Pancreas (tissue), 10 donors: ENCODE measurements at regions not wholly inside any gene's neighbourhood (a gene's known extent, or its start where the extent isn't known, plus 50 kb on each side); places are given as distances from the start of the nearest gene placed in this dataset.

Experiments
- ATAC-seq, 4 donors: fragments of 200-7000 bp; cut with Tn5 transposase; one replicate each; pipeline versions ENCODE4 v1.8.0 to v1.9.1; 2020; ENCODE audit warnings: mild to moderate bottlenecking in 4 of 4, moderate library complexity in 4 of 4
- DNase-seq, 6 donors: peaks; one replicate each; pipeline ENCODE4 v3.0.0-alpha.2; 2020
- FAIRE-seq: peaks from 2 replicates; lab custom pipeline; 2012; peaks lifted over from hg19 to GRCh38; lab: Jason Lieb, UNC
- H3K27ac ChIP-seq, 4 donors: fragments of 200-600 bp; sonication (generic); 1 replicate in 3 of 4; 2 replicates in 1 of 4; pipeline versions ENCODE4 v1.5.0 to v1.8.0; 2020
- H3K27me3 ChIP-seq, 4 donors: fragments of 200-600 bp; one replicate each; pipeline ENCODE4 v1.8.0; 2021
- H3K36me3 ChIP-seq, 3 donors: fragments of 200-600 bp; sonication (generic) in 1 of 3; one replicate each; pipeline versions ENCODE4 v1.5.0 to v1.8.0; 2020 to 2021
- H3K4me1 ChIP-seq, 3 donors: fragments of 200-600 bp; one replicate each; pipeline ENCODE4 v1.8.0; 2021
- H3K4me3 ChIP-seq, 4 donors: fragments of 200-600 bp; sonication (generic) in 2 of 4; one replicate each; pipeline versions ENCODE4 v1.5.0 to v1.8.0; 2020 to 2021
- H3K9me3 ChIP-seq, 4 donors: fragments of 200-600 bp; one replicate each; pipeline ENCODE4 v1.8.0; 2021
- CTCF ChIP-seq, 4 donors: fragments of 200-600 bp; sonication (generic) in 3 of 4; IDR thresholded peaks; one replicate each; pipeline versions ENCODE4 v1.5.0 to v1.8.0; 2021; ENCODE audit warnings: antibody characterized with exemption in 4 of 4
- WGBS, 2 donors: extraction: QIAGEN DNeasy Blood & Tissue Kit; methylation state at CpG; one replicate each; pipeline ENCODE4 v1.1.7; 2013; 5-methylcytosine and 5-hydroxymethylcytosine counted together
- intact Hi-C, 3 donors: fragments of 100-400 bp; cut with DNase I; formaldehyde crosslinking; loops; one replicate each; pipeline versions ENCODE4 v1.11.1 to v1.14.2; 2022
- donor health status: healthy with polysubstance abuse.
- donor health status: DM: no; HTN: no; CAD: no; lungs with moderate emphysema.
- donor health status: DM: no; HTN: no; CAD: no.
- donor health status: control.
- donor health status: control.
- donor health status: Bipolar disorder and iron deficiency.
- donor health status: DM: yes; HTN: yes; CAD: no.
- donor health status: DM: no; HTN: no; CAD: no.
- donor health status: DM: no; HTN: no; CAD: no.
- donor health status: DM: yes; HTN: yes; CAD: no.

- ATAC-seq (no peak), DNase-seq (no peak), FAIRE-seq (no peak)
- H3K27me3 ChIP-seq, result no peaks in the 10 kb centered on the region
- TF ChIP-seq CTCF (IDR thresholded peaks at IDR 0.05), result no peak
- no peak overlapping the region for H3K27ac ChIP-seq
- no peaks in the 10 kb centered on the region for H3K4me1 ChIP-seq
- intact Hi-C loops, result no loop called here
- H3K4me3 ChIP-seq, result no peak overlapping the region
- H3K36me3 ChIP-seq, result no peaks in the 10 kb centered on the region
- H3K9me3 ChIP-seq, result no peaks in the 10 kb centered on the region
- WGBS, 2 donors, result 49 to 73% methylated on average over 4 of the region's 4 CpGs
Measured at GRCh38 chr4:10273030-10273429, 156.4 kb upstream of the WDR1 start.

- FAIRE-seq, result no peak
- Histone ChIP-seq H3K36me3 (no peaks in the 10 kb centered on the region), H3K4me1 (no peaks in the 10 kb centered on the region), H3K27ac (no peak overlapping the region), H3K9me3 (no peaks in the 10 kb centered on the region), H3K4me3 (no peak overlapping the region), H3K27me3 (no peaks in the 10 kb centered on the region)
- ATAC-seq, result no peak
- intact Hi-C loops, result no loop called here
- TF ChIP-seq CTCF (IDR thresholded peaks at IDR 0.05), result no peak
- 46 to 58% methylated on average over 5 of the region's 5 CpGs for WGBS, 2 donors
- DNase-seq, result no peak
Measured at GRCh38 chr4:10272511-10272910, 155.9 kb upstream of the WDR1 start.

- Histone ChIP-seq H3K27me3 (no peaks in the 10 kb centered on the region), H3K4me3 (no peak overlapping the region), H3K4me1 (no peaks in the 10 kb centered on the region), H3K27ac (no peak overlapping the region), H3K36me3 (no peaks in the 10 kb centered on the region), H3K9me3 (no peaks in the 10 kb centered on the region)
- no peak for TF ChIP-seq CTCF (IDR thresholded peaks at IDR 0.05)
- intact Hi-C loops, result no loop called here
- DNase-seq (no peak), FAIRE-seq (no peak), ATAC-seq (no peak)
- 51 to 61% methylated on average over 4 of the region's 4 CpGs for WGBS, 2 donors
Measured at GRCh38 chr4:10267066-10267465, 150.5 kb upstream of the WDR1 start.

GRCh38 chr4:10260777-10261176 is 144.2 kb upstream of the WDR1 start:
- ATAC-seq (no peak), FAIRE-seq (no peak), DNase-seq (no peak)
- no peak overlapping the region for H3K4me3 ChIP-seq
- no peak overlapping the region for H3K27ac ChIP-seq
- H3K9me3 ChIP-seq, result no peaks in the 10 kb centered on the region
- no peaks in the 10 kb centered on the region for H3K36me3 ChIP-seq
- WGBS, 2 donors, result 27 to 32% methylated on average over 2 of the region's 2 CpGs
- TF ChIP-seq CTCF (IDR thresholded peaks at IDR 0.05), result no peak
- intact Hi-C loops, result no loop called here
- H3K4me1 ChIP-seq, result no peaks in the 10 kb centered on the region
- H3K27me3 ChIP-seq, result no peaks in the 10 kb centered on the region

- H3K4me3 ChIP-seq, result no peak overlapping the region
- no peaks in the 10 kb centered on the region for H3K36me3 ChIP-seq
- no peak for DNase-seq
- intact Hi-C loops, result loop anchor here in 1 of 3 donors (10.0 kb wide), 1 partner anchor 55 kb away; no protein-coding TSS in a partner anchor
- no peak for TF ChIP-seq CTCF (IDR thresholded peaks at IDR 0.05)
- no peaks in the 10 kb centered on the region for H3K9me3 ChIP-seq
- H3K27me3 ChIP-seq, result no peaks in the 10 kb centered on the region
- no peak for FAIRE-seq
- H3K4me1 ChIP-seq, result no peaks in the 10 kb centered on the region
- WGBS, 2 donors, result 48 to 64% methylated on average over 2 of the region's 2 CpGs
- no peak for ATAC-seq
- no peak overlapping the region for H3K27ac ChIP-seq
Measured at GRCh38 chr4:10259976-10260375, 143.4 kb upstream of the WDR1 start.
